BJ (cell line): ENCODE measurements at regions not wholly inside any gene's neighbourhood (a gene's known extent, or its start where the extent isn't known, plus 50 kb on each side); places are given as distances from the start of the nearest gene placed in this dataset.

Experiments used
- CTCF ChIA-PET: fragments of 350-600 bp; formaldehyde crosslinking; extraction: SDS; loops from one replicate; lab custom pipeline; 2021; ENCODE audit warnings: antibody characterized with exemption, inconsistent platforms; lab: Yijun Ruan, JAX
- POLR2A ChIA-PET: fragments of 300-600 bp; sonication (Branson Sonifier 250); formaldehyde crosslinking; extraction: SDS; loops from one replicate; lab custom pipeline; 2021; ENCODE audit warnings: antibody characterized with exemption; lab: Charles Lee
- DNase-seq: peaks from one replicate; pipeline ENCODE4 v3.0.0-alpha.2; 2011; ENCODE audit warnings: low read depth
- H3K27me3 ChIP-seq: 2 replicates; pipeline ENCODE4 v1.6.0; 2011; ENCODE audit warnings: low read length; ENCODE audit not compliant: control insufficient read depth, insufficient read depth
- H3K36me3 ChIP-seq: 2 replicates; pipeline ENCODE4 v1.5.1; 2011; ENCODE audit warnings: low read length; ENCODE audit not compliant: control insufficient read depth, insufficient read depth
- H3K4me3 ChIP-seq: 2 replicates; pipeline ENCODE4 v1.5.1; 2011; ENCODE audit warnings: low read depth, mild to moderate bottlenecking, control low read depth, low read length
- TF ChIP-seq, protein P1 (sequence below): IDR thresholded peaks from 2 replicates; pipeline ENCODE4 v1.5.1; 2011; ENCODE audit warnings: low read depth, mild to moderate bottlenecking, control low read depth, inconsistent platforms, low read length, moderate library complexity; ENCODE audit not compliant: insufficient read depth

DNA sequence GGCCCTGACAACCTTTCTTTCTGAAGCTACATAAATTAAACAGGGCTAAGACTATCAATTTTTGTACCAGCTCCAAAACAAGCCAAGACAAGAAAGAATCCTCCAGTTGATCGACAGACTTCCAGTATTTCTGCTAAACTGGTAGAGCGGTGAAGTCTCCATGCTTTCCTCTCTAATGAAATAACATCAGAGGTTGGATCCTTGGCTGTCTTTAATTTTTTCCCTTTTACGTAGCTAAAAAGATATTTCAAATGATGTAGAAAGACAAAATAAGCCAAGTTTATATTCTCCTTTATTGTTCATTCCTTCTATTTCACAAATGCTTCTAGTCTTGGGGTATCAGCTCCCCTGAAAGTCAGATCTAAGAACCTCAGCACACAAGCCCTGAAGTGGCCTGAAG, 434.9 kb downstream of the NFIB start:
- TF ChIP-seq, protein P1, sequence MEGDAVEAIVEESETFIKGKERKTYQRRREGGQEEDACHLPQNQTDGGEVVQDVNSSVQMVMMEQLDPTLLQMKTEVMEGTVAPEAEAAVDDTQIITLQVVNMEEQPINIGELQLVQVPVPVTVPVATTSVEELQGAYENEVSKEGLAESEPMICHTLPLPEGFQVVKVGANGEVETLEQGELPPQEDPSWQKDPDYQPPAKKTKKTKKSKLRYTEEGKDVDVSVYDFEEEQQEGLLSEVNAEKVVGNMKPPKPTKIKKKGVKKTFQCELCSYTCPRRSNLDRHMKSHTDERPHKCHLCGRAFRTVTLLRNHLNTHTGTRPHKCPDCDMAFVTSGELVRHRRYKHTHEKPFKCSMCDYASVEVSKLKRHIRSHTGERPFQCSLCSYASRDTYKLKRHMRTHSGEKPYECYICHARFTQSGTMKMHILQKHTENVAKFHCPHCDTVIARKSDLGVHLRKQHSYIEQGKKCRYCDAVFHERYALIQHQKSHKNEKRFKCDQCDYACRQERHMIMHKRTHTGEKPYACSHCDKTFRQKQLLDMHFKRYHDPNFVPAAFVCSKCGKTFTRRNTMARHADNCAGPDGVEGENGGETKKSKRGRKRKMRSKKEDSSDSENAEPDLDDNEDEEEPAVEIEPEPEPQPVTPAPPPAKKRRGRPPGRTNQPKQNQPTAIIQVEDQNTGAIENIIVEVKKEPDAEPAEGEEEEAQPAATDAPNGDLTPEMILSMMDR = no peak
- ChIA-PET POLR2A (no interaction called here), CTCF (no interaction called here)
- Histone ChIP-seq H3K36me3 (no peaks in the 10 kb centered on the region), H3K27me3 (no peaks in the 10 kb centered on the region), H3K4me3 (no peak overlapping the region)
- no peak for DNase-seq

- CTCF ChIA-PET = no interaction called here
- no peak for DNase-seq
- TF ChIP-seq, protein P1 = no peak
- Histone ChIP-seq H3K4me3 (no peak overlapping the region), H3K27me3 (no peaks in the 10 kb centered on the region), H3K36me3 (no peaks in the 10 kb centered on the region)
- POLR2A ChIA-PET = no interaction called here
Observed at GRCh38 chr9:13878241-13878711, 435.7 kb downstream of the NFIB start.

- Histone ChIP-seq H3K27me3 (no peaks in the 10 kb centered on the region), H3K4me3 (no peak overlapping the region), H3K36me3 (no peaks in the 10 kb centered on the region)
- POLR2A ChIA-PET = no interaction called here
- TF ChIP-seq, protein P1 = no peak
- CTCF ChIA-PET = no interaction called here
- DNase-seq = no peak
Observed at GRCh38 chr9:13876741-13877140, 437.2 kb downstream of the NFIB start.

- ChIA-PET POLR2A (no interaction called here), CTCF (no interaction called here)
- H3K36me3 ChIP-seq = no peaks in the 10 kb centered on the region
- H3K27me3 ChIP-seq = no peaks in the 10 kb centered on the region
- no peak for DNase-seq
- TF ChIP-seq, protein P1 = no peak
- H3K4me3 ChIP-seq = no peak overlapping the region
Observed at GRCh38 chr9:13873203-13873602, 440.7 kb downstream of the NFIB start.

DNA sequence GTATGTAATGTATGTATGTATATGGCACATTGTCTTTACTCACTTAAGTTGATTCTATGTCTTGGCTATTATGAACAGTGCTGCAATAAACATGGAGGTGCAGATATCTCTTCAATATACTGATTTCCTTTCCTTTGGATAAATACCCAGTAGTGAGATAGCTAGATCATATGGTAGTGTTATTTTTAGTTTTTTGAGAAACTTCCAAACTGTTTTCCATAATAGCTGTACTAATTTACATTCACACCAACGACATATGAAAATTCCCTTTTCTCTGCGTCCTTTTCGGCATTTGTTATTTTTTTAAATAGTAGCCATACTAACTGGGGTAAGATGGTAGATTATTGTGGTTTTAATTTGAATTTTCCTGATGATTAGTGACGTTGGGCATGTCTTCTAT, 445.6 kb downstream of the NFIB start:
- ChIA-PET POLR2A (no interaction called here), CTCF (no interaction called here)
- Histone ChIP-seq H3K36me3 (no peaks in the 10 kb centered on the region), H3K4me3 (no peak overlapping the region), H3K27me3 (no peaks in the 10 kb centered on the region)
- DNase-seq = no peak
- TF ChIP-seq, protein P1 = no peak
